Heart left ventricle (tissue), 13 donors: ENCODE measurements at regions not wholly inside any gene's neighbourhood (a gene's known extent, or its start where the extent isn't known, plus 50 kb on each side); places are given as distances from the start of the nearest gene placed in this dataset.
A peak's percentile ranks its signal among the peaks of the same experiment; 100 is the strongest.

ENCODE experiments used
- CTCF ChIP-seq, 12 donors: fragments of 200-600 bp; sonication (generic) in 4 of 12; IDR thresholded peaks; one replicate each; pipeline versions ENCODE4 v1.5.0 to v1.8.0; 2018 to 2022; ENCODE audit warnings: antibody characterized with exemption in 12 of 12, mild to moderate bottlenecking in 5 of 12
- POLR2A ChIP-seq, 2 donors: fragments of 450-650 bp; IDR thresholded peaks; one replicate each; pipeline ENCODE4 v1.6.1; 2017; ENCODE audit warnings: antibody characterized with exemption in 2 of 2, mild to moderate bottlenecking in 2 of 2, moderate library complexity in 2 of 2
- donor health status: ischemic (EF 13 %, LVEDD 7.1; RV severe dilation, severe dysfunction).
- donor health status: DM: no; HTN: yes; CAD: no.
- donor health status: DM: no; HTN: no; CAD: no.
- donor health status: ischemic (EF 25% LVEDD 6.9; RV normal size, moderate dysfunction).
- donor health status: ischemic (EF 25% LVEDD 5.7; RV mildly dilated, moderate dysfunction).
- donor health status: ischemic (EF 35%, LVEDD 5.7; RV mildly dilated, moderate dysfunction).
- donor health status: nonischemic (EF 11% LVEDD 7.7; RV severe dilation, severe dysfunction).
- donor health status: DM: yes; HTN: yes; CAD: no.
- donor health status: PGD.
- donor health status: ischemic (EF 29% LVEDD 5.4; RV normal size, mild dysfunction).
- donor health status: nonischemic (EF 23%, LVEDD 6.1; RV moderate dilation, normal function).

GRCh38 chr1:177355575-177355974 lies 184.8 kb downstream of the BRINP2 start:
- TF ChIP-seq CTCF (IDR thresholded peaks at IDR 0.05) (peak in 11 of 12 donors; percentile 19 to 54 (median 36)), POLR2A (IDR thresholded peaks at IDR 0.05) (no peak)
